G401.6 (cell line): ENCODE measurements at regions not wholly inside any gene's neighbourhood (a gene's known extent, or its start where the extent isn't known, plus 50 kb on each side); places are given as distances from the start of the nearest gene placed in this dataset.

Experiments used
- FAIRE-seq: peaks from 2 replicates; lab custom pipeline; 2012; peaks lifted over from hg19 to GRCh38; lab: Jason Lieb, UNC

- no peak for FAIRE-seq
Observed at GRCh38 chr3:44023961-44024593, 217.6 kb upstream of the TOPAZ1 start.

DNA sequence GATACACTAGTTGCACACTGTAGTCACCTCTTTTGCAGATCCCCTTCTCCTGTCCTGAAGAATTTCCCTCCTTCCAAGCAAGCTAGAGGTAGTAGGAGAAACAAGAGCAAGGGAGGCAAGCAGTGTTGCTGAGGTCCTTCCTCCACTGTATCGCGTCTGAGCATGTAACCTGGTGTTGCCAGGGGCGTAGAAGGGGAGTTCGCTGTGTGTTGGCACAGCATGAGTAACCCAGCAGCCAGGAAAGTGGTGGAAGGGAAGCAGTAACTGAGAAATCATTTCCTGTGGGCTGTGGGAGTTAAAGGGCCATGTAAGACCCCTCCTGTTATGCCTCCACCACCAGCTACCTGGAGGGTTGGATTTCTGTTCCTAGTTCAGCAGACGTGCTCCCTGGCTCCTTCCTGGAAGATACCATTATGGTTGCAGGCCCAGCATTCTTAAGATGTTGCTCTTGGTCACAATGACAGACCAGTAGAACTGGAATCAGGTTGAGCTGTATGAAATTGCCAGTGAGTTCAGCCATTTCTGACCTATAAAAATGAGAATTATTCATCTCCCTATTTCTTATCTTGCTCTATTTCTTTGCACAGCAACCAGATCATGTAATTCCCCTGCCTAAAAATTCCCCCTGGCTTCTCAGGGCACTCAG, 215.3 kb upstream of the TOPAZ1 start:
- FAIRE-seq, result no peak

GRCh38 chr3:44029100-44029499, 212.6 kb upstream of the TOPAZ1 start:
- no peak for FAIRE-seq

- FAIRE-seq, result no peak
Observed at GRCh38 chr3:44030285-44030684, 211.4 kb upstream of the TOPAZ1 start.

DNA sequence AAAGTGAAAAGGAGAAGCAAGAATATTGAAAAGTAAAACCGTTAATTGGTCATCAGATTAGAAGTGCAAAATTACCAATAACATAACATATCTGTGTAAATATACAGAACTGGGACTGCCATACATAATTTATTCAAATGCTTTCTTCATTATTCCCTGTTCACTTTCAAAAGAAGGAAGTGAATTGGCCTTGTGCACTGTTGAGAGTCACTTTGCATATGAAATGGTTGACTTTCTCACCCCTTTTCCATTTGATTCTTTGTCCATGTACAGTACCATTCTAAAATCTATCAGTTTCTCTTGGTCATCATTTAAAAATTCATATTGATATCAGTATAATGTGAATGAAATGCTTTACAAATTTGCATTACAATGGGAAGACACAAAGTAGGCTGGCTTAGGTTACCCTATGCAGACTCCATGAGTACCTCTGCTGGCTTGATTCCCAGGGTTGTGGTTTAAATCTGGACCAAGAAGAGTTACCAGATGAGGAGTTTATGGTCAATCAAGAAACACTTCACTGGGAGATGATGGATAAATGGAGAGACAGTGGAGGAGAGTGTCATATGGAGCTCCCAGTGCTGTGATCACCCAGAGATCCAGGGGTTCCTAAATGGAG, 210.9 kb upstream of the TOPAZ1 start:
- no peak for FAIRE-seq

DNA sequence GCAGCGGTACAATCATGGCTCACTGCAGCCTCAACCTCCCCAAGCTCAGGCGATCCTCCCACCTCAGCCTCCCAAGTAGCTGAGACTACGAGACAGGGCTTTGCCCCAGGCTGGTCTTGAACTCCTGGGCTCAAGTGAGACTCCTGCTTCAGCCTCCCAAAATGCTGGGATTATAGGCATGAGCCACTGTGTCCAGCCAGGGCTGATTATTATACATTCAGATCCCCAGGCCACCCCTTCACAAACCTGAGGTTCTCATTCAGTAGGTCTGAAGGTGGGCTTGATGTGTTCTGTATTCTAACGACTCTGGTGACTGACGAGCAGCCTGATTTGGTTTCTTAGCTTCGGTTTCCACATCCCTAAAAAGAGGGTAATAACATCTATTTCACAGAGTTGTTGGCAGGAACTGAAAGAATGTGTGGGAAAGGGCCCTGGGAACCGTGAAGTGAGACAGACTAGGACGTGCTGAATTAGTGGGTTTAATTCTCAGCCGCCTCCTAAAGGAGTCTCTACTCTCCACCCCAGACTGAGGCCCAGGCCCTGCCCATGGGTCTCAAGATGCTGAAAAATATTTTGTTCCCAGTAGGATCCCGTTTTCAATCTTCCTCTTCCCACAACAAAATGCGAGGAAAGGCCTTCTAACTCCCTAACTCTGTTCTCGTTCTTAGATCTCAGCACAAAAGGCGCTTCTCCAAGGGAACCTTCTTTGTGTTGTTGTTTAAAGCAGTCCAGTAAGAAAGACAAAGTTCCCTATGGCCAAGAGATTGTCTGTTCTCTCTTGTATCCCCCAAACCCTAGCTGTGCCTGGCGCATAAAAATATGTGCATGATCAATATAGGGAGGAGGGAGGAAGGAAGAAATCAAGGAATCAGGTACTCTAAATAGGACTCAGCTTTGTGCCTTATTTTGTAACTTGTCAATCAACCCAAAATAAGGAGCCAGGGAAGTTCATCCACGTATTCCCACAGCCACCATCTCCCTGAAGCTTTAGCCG, 210.0 kb upstream of the TOPAZ1 start:
- FAIRE-seq, result no peak

GRCh38 chr3:44032487-44032886, 209.2 kb upstream of the TOPAZ1 start:
- no peak for FAIRE-seq

- FAIRE-seq, result no peak
Observed at GRCh38 chr3:44033123-44033522, 208.6 kb upstream of the TOPAZ1 start.

DNA sequence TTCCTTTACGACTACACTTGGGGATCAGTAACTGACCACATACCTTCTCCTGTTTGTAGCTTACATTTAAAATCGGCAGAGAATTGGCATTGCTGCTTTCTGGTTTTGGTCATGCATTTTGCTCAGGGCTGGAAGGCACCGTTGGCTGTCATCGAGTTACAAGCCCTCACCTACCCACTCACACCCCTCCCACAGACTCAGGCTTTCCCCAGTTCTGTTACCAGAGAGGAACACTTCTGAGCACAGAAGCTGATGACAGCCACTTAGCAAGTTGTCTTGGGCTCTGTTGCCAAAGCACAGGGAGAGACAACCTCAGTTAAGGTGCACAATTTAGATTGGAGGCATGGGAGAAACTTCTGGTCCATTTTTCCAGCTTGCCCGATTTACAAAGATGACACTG, 204.8 kb upstream of the TOPAZ1 start:
- FAIRE-seq, result no peak

- no peak for FAIRE-seq
Observed at GRCh38 chr3:44039006-44039405, 202.7 kb upstream of the TOPAZ1 start.

DNA sequence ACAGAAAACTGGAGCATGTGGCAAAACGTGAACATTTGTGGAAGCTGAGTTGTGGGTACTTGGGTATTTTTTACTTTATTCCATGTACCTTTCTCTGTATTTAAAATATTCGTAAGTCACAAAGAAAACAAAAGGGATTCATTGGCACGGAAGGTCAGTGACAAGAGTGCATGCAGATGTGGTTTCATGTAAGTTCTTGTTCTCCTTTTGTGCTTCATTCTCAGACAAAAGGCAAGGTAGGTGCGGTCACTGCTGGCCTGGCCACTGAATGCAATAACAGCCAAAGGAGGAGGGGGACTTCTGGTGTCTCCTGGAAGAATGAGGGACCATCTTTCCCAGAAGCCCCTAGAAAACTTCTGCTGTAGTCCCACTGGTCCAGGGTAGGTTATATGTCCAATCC, 200.0 kb upstream of the TOPAZ1 start:
- FAIRE-seq, result no peak

- FAIRE-seq, result no peak
Observed at GRCh38 chr3:44042772-44043171, 198.9 kb upstream of the TOPAZ1 start.

DNA sequence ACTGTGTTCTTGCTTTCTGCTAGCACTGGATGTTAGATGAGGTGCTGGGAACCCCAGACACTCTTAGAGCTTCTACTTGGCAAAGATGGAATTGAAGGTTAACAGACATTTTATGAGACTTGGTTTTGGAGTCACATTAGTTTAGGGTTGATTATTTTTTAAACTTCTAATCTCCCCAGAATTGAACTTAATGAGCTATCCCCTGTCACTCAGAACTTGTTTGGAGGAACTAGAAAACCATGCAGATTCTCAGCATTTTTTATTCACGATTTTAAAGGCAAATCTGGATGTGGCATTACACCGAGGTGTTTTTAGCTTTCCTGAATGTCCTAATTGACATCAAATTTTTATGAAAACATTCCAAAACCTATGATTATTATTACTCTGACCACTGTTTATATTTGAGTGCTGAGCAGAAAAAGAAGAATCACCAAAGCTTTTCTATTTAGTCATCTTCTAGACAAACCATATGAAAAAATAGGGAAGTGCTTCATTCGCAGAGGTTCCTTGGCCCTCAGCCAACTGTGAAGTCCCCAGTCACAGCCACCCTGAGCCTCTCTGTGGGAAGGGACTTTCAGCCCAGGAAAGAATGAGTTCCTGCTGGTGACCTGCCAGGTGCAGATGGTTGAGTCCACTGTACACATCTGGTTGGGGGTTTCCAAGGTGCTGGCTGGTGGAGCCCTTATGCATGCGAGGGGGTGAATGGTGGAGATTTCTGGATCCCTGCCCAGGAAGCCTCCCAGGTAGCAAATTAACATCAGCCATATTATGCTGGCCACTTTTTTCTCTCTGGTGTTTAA, 196.0 kb upstream of the TOPAZ1 start:
- FAIRE-seq, result no peak

GRCh38 chr3:44047796-44048195, 193.9 kb upstream of the TOPAZ1 start:
- FAIRE-seq, result no peak

GRCh38 chr3:44048196-44048924, 193.3 kb upstream of the TOPAZ1 start:
- no peak for FAIRE-seq

GRCh38 chr3:44048949-44049348, 192.7 kb upstream of the TOPAZ1 start:
- no peak for FAIRE-seq

GRCh38 chr3:44050101-44050500, 191.6 kb upstream of the TOPAZ1 start:
- FAIRE-seq, result no peak

GRCh38 chr3:44050867-44051266, 190.8 kb upstream of the TOPAZ1 start:
- FAIRE-seq, result no peak

DNA sequence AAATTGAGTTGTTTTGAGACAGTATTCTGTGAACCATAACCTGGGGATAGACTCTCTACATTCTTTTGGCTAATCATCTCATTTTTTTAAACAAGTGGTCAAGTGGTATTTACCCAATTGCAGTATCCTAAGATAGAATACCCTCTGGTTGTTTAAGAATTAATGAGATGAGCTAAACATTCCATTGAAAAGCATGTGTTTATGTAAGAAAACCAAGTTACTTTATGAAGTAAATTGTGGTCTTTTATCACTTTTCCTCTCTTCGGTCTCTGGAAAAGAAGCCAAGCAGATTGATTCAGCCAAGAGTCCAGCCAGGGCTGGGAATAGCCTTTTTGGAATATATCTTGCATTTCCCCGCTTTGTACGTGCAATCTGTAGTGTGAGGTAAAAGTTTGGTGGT, 185.7 kb upstream of the TOPAZ1 start:
- no peak for FAIRE-seq

DNA sequence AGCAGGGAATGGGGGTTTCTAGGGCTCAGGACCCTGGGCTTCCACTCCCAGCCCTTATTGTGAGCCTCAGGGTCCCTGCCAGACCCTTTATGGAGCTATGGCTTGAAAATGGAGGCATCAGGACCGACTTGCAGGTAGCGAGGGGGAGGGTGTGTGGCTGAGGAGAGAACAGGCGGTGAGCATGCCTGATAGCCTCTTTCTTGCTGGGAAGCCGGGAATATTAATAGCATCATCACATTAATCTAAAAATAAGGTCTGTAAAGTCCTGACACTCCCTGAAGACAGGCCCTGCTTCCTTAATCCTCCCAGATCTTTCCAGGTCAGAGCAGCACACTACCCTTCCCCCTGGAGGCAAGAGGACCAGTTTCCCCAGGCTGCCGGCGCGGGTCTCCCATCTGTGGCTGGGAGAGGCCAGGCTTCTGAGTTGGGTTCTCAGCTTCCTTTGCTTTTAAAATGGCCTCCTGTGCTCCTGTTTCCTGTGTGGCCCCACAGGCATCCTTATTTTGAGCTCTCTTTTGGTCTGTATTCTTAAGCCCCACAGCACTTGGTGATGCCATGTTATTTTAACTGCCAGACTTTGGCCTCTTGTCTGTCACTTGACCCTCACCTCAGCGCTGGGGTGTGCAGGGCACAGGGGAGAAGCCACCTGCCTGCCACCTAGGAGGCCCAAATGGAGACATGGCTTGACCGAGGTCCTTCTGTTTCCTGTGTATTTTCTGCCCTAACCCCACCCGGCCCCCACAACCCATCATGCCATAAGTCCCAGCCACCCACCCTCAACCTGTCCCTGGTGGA, 185.0 kb upstream of the TOPAZ1 start:
- no peak for FAIRE-seq
